Psoas muscle (tissue), 7 donors: ENCODE measurements at regions not wholly inside any gene's neighbourhood (a gene's known extent, or its start where the extent isn't known, plus 50 kb on each side); places are given as distances from the start of the nearest gene placed in this dataset.

ENCODE experiments used
- ATAC-seq, 4 donors: fragments of 200-7000 bp; cut with Tn5 transposase; one replicate each; pipeline ENCODE4 v1.9.1; 2020; ENCODE audit warnings: moderate library complexity in 3 of 4, mild to moderate bottlenecking in 2 of 4
- DNase-seq, 2 donors: peaks; one replicate each; pipeline ENCODE4 v3.0.0-alpha.2; 2020
- H3K27ac ChIP-seq: fragments of 200-600 bp; one replicate; pipeline ENCODE4 v1.8.0; 2022
- H3K27me3 ChIP-seq, 3 donors: fragments of 200-600 bp in 1 of 3; one replicate each; pipeline versions ENCODE4 v1.6.1 to v1.8.0; 2013 to 2022; ENCODE audit warnings: low read length in 2 of 3, mild to moderate bottlenecking in 2 of 3, moderate library complexity in 1 of 3; ENCODE audit not compliant: insufficient read depth in 3 of 3
- H3K36me3 ChIP-seq, 2 donors: fragments of 200-600 bp in 1 of 2; one replicate each; pipeline versions ENCODE4 v1.6.1 to v1.8.0; 2013 to 2022; ENCODE audit warnings: low read depth in 1 of 2, mild to moderate bottlenecking in 1 of 2, moderate library complexity in 1 of 2; ENCODE audit not compliant: insufficient read depth in 1 of 2
- H3K4me1 ChIP-seq: fragments of 200-600 bp; one replicate; pipeline ENCODE4 v1.8.0; 2022
- H3K4me3 ChIP-seq: fragments of 200-600 bp; one replicate; pipeline ENCODE4 v1.8.0; 2022; ENCODE audit warnings: mild to moderate bottlenecking
- H3K9me3 ChIP-seq: fragments of 200-600 bp; one replicate; pipeline ENCODE4 v1.8.0; 2022
- CTCF ChIP-seq: fragments of 200-600 bp; IDR thresholded peaks from one replicate; pipeline ENCODE4 v1.8.0; 2022; ENCODE audit warnings: antibody characterized with exemption
- WGBS, 3 donors: extraction: QIAGEN DNeasy Blood & Tissue Kit; methylation state at CpG; one replicate each; pipeline versions ENCODE4 v1.1.6 to v1.1.7; 2013; 5-methylcytosine and 5-hydroxymethylcytosine counted together
- intact Hi-C, 2 donors: fragments of 100-400 bp; cut with DNase I; formaldehyde crosslinking; loops; one replicate each; pipeline versions ENCODE4 v1.11.0 to v1.14.2; 2022
- donor health status: healthy with polysubstance abuse.
- donor health status: DM: no; HTN: no; CAD: no; lungs with moderate emphysema.
- donor health status: Bipolar disorder and iron deficiency.
- donor health status: healthy.
- donor health status: DM: yes; HTN: yes; CAD: no.
- donor health status: DM: no; HTN: no; CAD: no.
- donor health status: DM: yes; HTN: yes; CAD: no.

DNA sequence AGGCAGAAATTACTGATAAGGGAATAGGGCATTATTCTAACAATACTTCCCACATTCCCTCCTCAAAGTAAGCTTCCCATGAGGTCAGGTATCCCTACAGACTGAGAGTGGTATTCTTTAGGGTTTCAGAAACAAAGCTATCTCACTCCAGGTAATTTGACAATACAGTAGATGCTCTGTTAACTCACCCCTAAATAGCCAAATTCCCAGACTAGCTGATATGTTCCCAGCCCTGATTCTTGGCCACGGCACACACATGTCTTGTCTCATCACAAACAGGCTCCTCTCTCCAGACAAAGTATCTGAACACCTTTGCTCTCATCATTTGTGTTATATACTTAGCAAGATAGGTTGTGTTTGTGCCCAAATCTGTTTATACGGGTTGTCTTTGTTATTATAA is 139.9 kb downstream of the ZNF608 start:
- Histone ChIP-seq H3K4me1 (peaks cover 27% of the 10 kb centered on the region), H3K27me3 (no peaks in the 10 kb centered on the region), H3K4me3 (no peak overlapping the region), H3K36me3 (no peaks in the 10 kb centered on the region), H3K9me3 (no peaks in the 10 kb centered on the region), H3K27ac (peak overlapping the region; percentile 71)
- WGBS, 3 donors, result 83 to 95% (median 91%) methylated on average over 2 of the region's 2 CpGs
- DNase-seq, result no peak
- ATAC-seq, result no peak
- intact Hi-C loops, result no loop called here
- TF ChIP-seq CTCF, result no peak

- peaks cover 27% of the 10 kb centered on the region for H3K4me1 ChIP-seq
- DNase-seq (no peak), ATAC-seq (no peak)
- no peak overlapping the region for H3K4me3 ChIP-seq
- peak overlapping the region; percentile 71 for H3K27ac ChIP-seq
- no peaks in the 10 kb centered on the region for H3K9me3 ChIP-seq
- no peak for TF ChIP-seq CTCF
- intact Hi-C loops, result no loop called here
- H3K36me3 ChIP-seq, result no peaks in the 10 kb centered on the region
- H3K27me3 ChIP-seq, result no peaks in the 10 kb centered on the region
- WGBS, 3 donors, result 38 to 62% (median 42%) methylated on average over 2 of the region's 2 CpGs
These were observed 140.3 kb downstream of the ZNF608 start for GRCh38 chr5:124606093-124606492.

DNA sequence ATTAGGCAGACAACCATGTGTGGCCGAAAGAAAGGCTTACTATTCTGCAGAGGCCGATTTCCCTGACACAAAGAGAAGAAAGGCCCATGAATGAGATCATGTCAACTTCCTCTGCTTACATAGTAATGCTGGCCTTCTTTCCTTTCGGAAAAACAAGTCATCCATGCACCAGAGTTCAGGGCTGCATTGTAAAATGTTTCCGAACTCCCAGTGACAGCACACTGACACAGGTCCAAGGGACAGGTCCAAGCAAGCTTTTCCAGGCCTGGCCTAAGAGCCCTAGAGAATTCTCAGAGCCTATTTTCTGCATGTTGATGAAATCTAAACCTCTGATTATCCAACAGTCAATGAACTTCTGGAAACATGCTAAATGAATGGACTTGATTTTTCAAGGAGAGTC is 140.9 kb downstream of the ZNF608 start:
- Histone ChIP-seq H3K27ac (peak overlapping the region; percentile 71), H3K9me3 (no peaks in the 10 kb centered on the region), H3K4me1 (peaks cover 27% of the 10 kb centered on the region), H3K27me3 (no peaks in the 10 kb centered on the region), H3K36me3 (no peaks in the 10 kb centered on the region), H3K4me3 (no peak overlapping the region)
- peak; percentile 35 to 59 for DNase-seq
- TF ChIP-seq CTCF, result no peak
- intact Hi-C loops, result no loop called here
- peak; percentile 54 to 88 (median 82) for ATAC-seq
- 13 to 23% (median 17%) methylated on average over 4 of the region's 4 CpGs for WGBS, 3 donors

DNA sequence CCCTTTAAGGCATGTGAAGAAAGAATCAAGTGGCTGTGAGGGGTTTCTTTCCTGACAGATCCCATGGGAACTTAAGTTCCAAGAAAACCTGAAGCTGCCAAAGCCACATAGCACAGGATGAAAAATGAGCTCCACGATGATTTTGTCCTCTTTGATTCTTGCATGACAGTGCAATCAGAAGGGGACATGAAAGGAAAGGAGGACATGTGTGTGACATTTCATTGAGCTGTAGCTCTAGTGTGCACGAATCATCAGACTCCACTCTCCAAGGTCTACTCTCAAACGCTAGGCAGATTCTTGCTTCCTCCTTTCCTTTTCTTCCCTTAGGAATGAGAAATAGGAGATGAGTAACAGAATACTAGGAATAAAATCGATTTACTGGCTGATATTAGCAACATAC is 142.0 kb downstream of the ZNF608 start:
- no peaks in the 10 kb centered on the region for H3K9me3 ChIP-seq
- TF ChIP-seq CTCF, result no peak

GRCh38 chr5:124602925-124603650 is 143.4 kb downstream of the ZNF608 start:
- intact Hi-C loops, result no loop called here
- WGBS, 3 donors, result 98 to 100% (median 100%) methylated on average over 1 of the region's 1 CpG

More for the DNA sequence above, 142.0 kb downstream of the ZNF608 start:
- peak overlapping the region; percentile 71 for H3K27ac ChIP-seq
- H3K4me3 ChIP-seq, result no peak overlapping the region
- ATAC-seq, result peak in 2 of 4 donors; percentile 53 to 71
- H3K27me3 ChIP-seq, result no peaks in the 10 kb centered on the region
- H3K4me1 ChIP-seq, result peaks cover 33% of the 10 kb centered on the region
- no peaks in the 10 kb centered on the region for H3K36me3 ChIP-seq
- intact Hi-C loops, result no loop called here
- no peak for DNase-seq
- 26 to 57% (median 29%) methylated on average over 4 of the region's 4 CpGs for WGBS, 3 donors

More at GRCh38 chr5:124602925-124603650, 143.4 kb downstream of the ZNF608 start:
- Histone ChIP-seq H3K27ac (no peak overlapping the region), H3K9me3 (no peaks in the 10 kb centered on the region), H3K27me3 (no peaks in the 10 kb centered on the region), H3K36me3 (no peaks in the 10 kb centered on the region), H3K4me1 (peaks cover 41% of the 10 kb centered on the region), H3K4me3 (no peak overlapping the region)
- ATAC-seq (no peak), DNase-seq (no peak)
- no peak for TF ChIP-seq CTCF
